Loucy (cell line): ENCODE measurements at regions not wholly inside any gene's neighbourhood (a gene's known extent, or its start where the extent isn't known, plus 50 kb on each side); places are given as distances from the start of the nearest gene placed in this dataset.

Experiments
- H2AFZ ChIP-seq: fragments of 200-600 bp; sonication (generic); 2 replicates; pipeline ENCODE4 v1.6.0; 2016; ENCODE audit warnings: antibody characterized with exemption, mild to moderate bottlenecking, low read length, moderate library complexity
- H3F3A ChIP-seq: fragments of 200-600 bp; 2 replicates; pipeline ENCODE4 v1.6.0; 2016; ENCODE audit warnings: antibody characterized with exemption, low read depth, mild to moderate bottlenecking
- H3K27me3 ChIP-seq: fragments of 200-600 bp; sonication (generic); 2 replicates; pipeline ENCODE4 v1.6.1; 2014; ENCODE audit warnings: low read length, mild to moderate bottlenecking; ENCODE audit not compliant: insufficient read depth, poor library complexity, severe bottlenecking
- H3K36me3 ChIP-seq: fragments of 200-600 bp; sonication (generic); 2 replicates; pipeline ENCODE4 v1.6.1; 2016; ENCODE audit warnings: low read length; ENCODE audit not compliant: insufficient read depth
- H3K4me1 ChIP-seq: fragments of 200-600 bp; sonication (generic); 2 replicates; pipeline ENCODE4 v1.5.1; 2014; ENCODE audit warnings: low read length, mild to moderate bottlenecking; ENCODE audit not compliant: insufficient read depth, poor library complexity, severe bottlenecking
- H3K4me2 ChIP-seq: fragments of 200-600 bp; sonication (generic); 2 replicates; pipeline ENCODE4 v1.6.0; 2014; ENCODE audit warnings: antibody characterized with exemption, low read length, low read depth, mild to moderate bottlenecking; ENCODE audit not compliant: poor library complexity, severe bottlenecking
- H3K4me3 ChIP-seq: fragments of 200-600 bp; sonication (generic); 2 replicates; pipeline ENCODE4 v1.5.1; 2014; ENCODE audit warnings: low read length, mild to moderate bottlenecking, mixed read lengths; ENCODE audit not compliant: poor library complexity, severe bottlenecking
- H3K79me2 ChIP-seq: fragments of 200-600 bp; sonication (generic); 2 replicates; pipeline ENCODE4 v1.6.1; 2014; ENCODE audit warnings: low read length; ENCODE audit not compliant: insufficient read depth
- H3K9ac ChIP-seq: fragments of 200-600 bp; sonication (generic); 2 replicates; pipeline ENCODE4 v1.6.0; 2014; ENCODE audit warnings: mild to moderate bottlenecking, low read depth, low read length, moderate library complexity; ENCODE audit not compliant: poor library complexity, severe bottlenecking
- H3K9me2 ChIP-seq: fragments of 200-600 bp; sonication (generic); replicated peaks from 2 replicates; pipeline ENCODE4 v1.6.1; 2016; ENCODE audit warnings: low read depth, low read length, mixed read lengths
- H3K9me3 ChIP-seq: fragments of 200-600 bp; sonication (generic); 2 replicates; pipeline ENCODE4 v1.6.1; 2014; ENCODE audit warnings: mild to moderate bottlenecking, antibody characterized with exemption, low read length, low read depth; ENCODE audit not compliant: insufficient read depth
- H4K20me1 ChIP-seq: fragments of 200-600 bp; sonication (generic); 2 replicates; pipeline ENCODE4 v1.6.0; 2014; ENCODE audit warnings: antibody characterized with exemption, low read length, mild to moderate bottlenecking; ENCODE audit not compliant: insufficient read depth, poor library complexity, severe bottlenecking
- EZH2phosphoT487 ChIP-seq: fragments of 200-600 bp; IDR thresholded peaks from 2 replicates; pipeline ENCODE4 v1.6.1; 2018; ENCODE audit warnings: antibody characterized with exemption, mild to moderate bottlenecking, moderate library complexity, borderline replicate concordance
- TF ChIP-seq, protein P1 (sequence below): fragments of 200-600 bp; sonication (generic); conservative IDR thresholded peaks from 2 replicates; pipeline ENCODE4 v1.5.1; 2014; ENCODE audit warnings: mild to moderate bottlenecking, antibody characterized with exemption, low read length

DNA sequence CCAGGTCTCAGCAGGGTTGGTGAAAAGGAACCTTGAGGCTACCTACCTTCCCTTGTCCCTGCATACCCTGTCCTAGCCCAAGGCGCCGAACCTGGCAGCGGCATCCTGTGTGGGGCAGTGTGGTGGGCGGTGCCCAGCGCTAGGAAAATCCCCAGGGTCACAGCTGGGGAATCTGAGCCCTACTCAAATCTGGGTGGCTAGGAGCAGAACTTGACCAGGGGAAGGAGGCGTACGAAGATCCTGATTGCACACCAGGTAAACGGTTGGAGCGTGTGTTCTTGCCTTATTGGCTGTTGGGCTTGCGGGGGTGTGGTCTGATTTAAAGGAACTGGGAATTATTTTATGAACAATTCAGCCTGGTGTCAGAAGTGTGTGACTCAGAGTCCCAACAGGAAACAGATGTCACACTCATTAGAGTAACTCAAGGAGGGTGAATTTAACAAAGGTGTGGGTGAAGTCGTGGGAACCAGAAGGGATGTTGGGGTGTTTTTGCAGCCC is 118.6 kb downstream of the LRIG2 start:
- H4K20me1 ChIP-seq, result no peaks in the 10 kb centered on the region
- no peaks in the 10 kb centered on the region for H3K9me2 ChIP-seq
- H3K4me2 ChIP-seq, result no peak overlapping the region
- H3K79me2 ChIP-seq, result no peaks in the 10 kb centered on the region
- no peaks in the 10 kb centered on the region for H3K36me3 ChIP-seq
- H2AFZ ChIP-seq, result no peak overlapping the region; the same call in 1 of the 2 replicates
- H3K9ac ChIP-seq, result no peak overlapping the region
- H3K9me3 ChIP-seq, result no peaks in the 10 kb centered on the region
- H3K4me1 ChIP-seq, result peaks cover 6% of the 10 kb centered on the region
- TF ChIP-seq EZH2phosphoT487, result no peak
- TF ChIP-seq, protein P1, sequence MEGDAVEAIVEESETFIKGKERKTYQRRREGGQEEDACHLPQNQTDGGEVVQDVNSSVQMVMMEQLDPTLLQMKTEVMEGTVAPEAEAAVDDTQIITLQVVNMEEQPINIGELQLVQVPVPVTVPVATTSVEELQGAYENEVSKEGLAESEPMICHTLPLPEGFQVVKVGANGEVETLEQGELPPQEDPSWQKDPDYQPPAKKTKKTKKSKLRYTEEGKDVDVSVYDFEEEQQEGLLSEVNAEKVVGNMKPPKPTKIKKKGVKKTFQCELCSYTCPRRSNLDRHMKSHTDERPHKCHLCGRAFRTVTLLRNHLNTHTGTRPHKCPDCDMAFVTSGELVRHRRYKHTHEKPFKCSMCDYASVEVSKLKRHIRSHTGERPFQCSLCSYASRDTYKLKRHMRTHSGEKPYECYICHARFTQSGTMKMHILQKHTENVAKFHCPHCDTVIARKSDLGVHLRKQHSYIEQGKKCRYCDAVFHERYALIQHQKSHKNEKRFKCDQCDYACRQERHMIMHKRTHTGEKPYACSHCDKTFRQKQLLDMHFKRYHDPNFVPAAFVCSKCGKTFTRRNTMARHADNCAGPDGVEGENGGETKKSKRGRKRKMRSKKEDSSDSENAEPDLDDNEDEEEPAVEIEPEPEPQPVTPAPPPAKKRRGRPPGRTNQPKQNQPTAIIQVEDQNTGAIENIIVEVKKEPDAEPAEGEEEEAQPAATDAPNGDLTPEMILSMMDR, result no peak
- H3K27me3 ChIP-seq, result no peaks in the 10 kb centered on the region
- H3F3A ChIP-seq, result no peaks in the 10 kb centered on the region
- no peak overlapping the region for H3K4me3 ChIP-seq

DNA sequence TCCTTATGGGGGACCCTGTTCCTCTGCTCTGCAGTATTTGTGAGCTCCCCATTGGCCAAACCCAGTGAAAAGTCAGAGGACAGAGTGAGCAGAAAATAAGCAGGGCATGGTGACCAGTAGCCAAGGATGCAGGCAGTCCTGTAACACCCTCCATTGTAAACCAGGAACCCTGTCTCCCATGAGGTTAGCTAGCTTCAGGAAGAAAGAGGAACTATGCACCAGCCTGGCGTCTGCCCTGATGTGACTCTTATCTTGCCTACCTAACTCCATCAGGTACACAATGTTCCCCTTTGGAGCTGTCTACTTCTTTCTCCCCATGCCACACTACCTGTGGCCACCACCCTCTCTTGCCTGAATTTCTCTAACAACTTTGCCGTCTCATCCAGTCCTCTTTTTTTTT is 119.2 kb downstream of the LRIG2 start:
- TF ChIP-seq, protein P1, result no peak
- TF ChIP-seq EZH2phosphoT487, result no peak

DNA sequence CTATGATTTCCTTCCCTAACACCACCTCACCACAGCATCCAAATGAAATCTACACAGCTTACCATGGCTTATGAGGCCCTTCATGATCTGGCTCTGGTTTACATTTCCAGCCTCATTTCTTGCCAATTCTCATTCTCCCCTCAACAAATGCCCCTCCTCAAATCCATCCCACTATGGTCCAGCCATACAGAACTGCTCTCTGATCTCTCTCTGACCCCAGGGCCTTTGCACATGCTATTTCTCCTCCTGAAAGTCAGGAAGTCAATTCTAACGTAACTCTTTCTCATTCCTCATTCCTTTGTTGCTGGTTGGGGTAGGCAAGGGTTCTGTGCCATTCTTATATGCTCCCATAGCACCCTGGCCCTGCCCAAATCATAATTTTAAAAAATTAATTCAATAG is 120.0 kb downstream of the LRIG2 start:
- H3K9me3 ChIP-seq, result no peaks in the 10 kb centered on the region
- H3F3A ChIP-seq, result no peaks in the 10 kb centered on the region
- H3K9me2 ChIP-seq, result no peaks in the 10 kb centered on the region
- no peaks in the 10 kb centered on the region for H4K20me1 ChIP-seq
- no peak for TF ChIP-seq EZH2phosphoT487
- TF ChIP-seq, protein P1, result no peak
- no peak overlapping the region for H2AFZ ChIP-seq
- no peak overlapping the region for H3K9ac ChIP-seq
- no peaks in the 10 kb centered on the region for H3K27me3 ChIP-seq
- H3K79me2 ChIP-seq, result no peaks in the 10 kb centered on the region
- H3K36me3 ChIP-seq, result no peaks in the 10 kb centered on the region
- no peak overlapping the region for H3K4me2 ChIP-seq
- H3K4me1 ChIP-seq, result peaks cover 6% of the 10 kb centered on the region
- H3K4me3 ChIP-seq, result no peak overlapping the region

More for the DNA sequence above, 119.2 kb downstream of the LRIG2 start:
- H3K79me2 ChIP-seq, result no peaks in the 10 kb centered on the region
- no peaks in the 10 kb centered on the region for H3F3A ChIP-seq
- H3K9me3 ChIP-seq, result no peaks in the 10 kb centered on the region
- peaks cover 6% of the 10 kb centered on the region for H3K4me1 ChIP-seq
- no peak overlapping the region; the same call in 1 of the 2 replicates for H2AFZ ChIP-seq
- no peaks in the 10 kb centered on the region for H3K36me3 ChIP-seq
- no peak overlapping the region for H3K4me2 ChIP-seq
- H3K9me2 ChIP-seq, result no peaks in the 10 kb centered on the region
- H3K9ac ChIP-seq, result no peak overlapping the region
- H3K27me3 ChIP-seq, result no peaks in the 10 kb centered on the region
- no peaks in the 10 kb centered on the region for H4K20me1 ChIP-seq
- H3K4me3 ChIP-seq, result no peak overlapping the region
